ENCODE measurements at regions not wholly inside any gene's neighbourhood (a gene's known extent, or its start where the extent isn't known, plus 50 kb on each side); places are given as distances from the start of the nearest gene placed in this dataset.

GRCh38 chr7:153389261-153389660 lies 629.7 kb downstream of the ACTR3B start (continued):
- no peak for TF ChIP-seq ZC3H10 (CRISPR knock-in tag; IDR thresholded peaks at IDR 0.05)
- no peak for TF ChIP-seq PPARA (CRISPR knock-in tag; IDR thresholded peaks at IDR 0.05; ENCODE audit: borderline replicate concordance)
- no peak for TF ChIP-seq ZNF565 (CRISPR knock-in tag; conservative IDR thresholded peaks at IDR 0.05; ENCODE audit: low read depth)
- TF ChIP-seq OSR1 (CRISPR knock-in tag; IDR thresholded peaks at IDR 0.05) = no peak

- ATAC-seq = no peak
- TF ChIP-seq PPARA (CRISPR knock-in tag; IDR thresholded peaks at IDR 0.05; ENCODE audit: borderline replicate concordance) = no peak
These were observed 631.4 kb downstream of the ACTR3B start for GRCh38 chr7:153390955-153391354.

GRCh38 chr7:153392726-153393125 lies 633.2 kb downstream of the ACTR3B start:
- no peak for ATAC-seq

GRCh38 chr7:153393666-153394065 lies 634.1 kb downstream of the ACTR3B start:
- no peak for TF ChIP-seq ZFP30 (CRISPR knock-in tag; IDR thresholded peaks at IDR 0.05)
- TF ChIP-seq, protein P1, sequence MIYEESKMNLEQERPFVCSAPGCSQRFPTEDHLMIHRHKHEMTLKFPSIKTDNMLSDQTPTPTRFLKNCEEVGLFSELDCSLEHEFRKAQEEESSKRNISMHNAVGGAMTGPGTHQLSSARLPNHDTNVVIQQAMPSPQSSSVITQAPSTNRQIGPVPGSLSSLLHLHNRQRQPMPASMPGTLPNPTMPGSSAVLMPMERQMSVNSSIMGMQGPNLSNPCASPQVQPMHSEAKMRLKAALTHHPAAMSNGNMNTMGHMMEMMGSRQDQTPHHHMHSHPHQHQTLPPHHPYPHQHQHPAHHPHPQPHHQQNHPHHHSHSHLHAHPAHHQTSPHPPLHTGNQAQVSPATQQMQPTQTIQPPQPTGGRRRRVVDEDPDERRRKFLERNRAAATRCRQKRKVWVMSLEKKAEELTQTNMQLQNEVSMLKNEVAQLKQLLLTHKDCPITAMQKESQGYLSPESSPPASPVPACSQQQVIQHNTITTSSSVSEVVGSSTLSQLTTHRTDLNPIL (CRISPR knock-in tag; IDR thresholded peaks at IDR 0.05; ENCODE audit: low read depth) = no peak
- no peak for TF ChIP-seq PPARA (CRISPR knock-in tag; IDR thresholded peaks at IDR 0.05; ENCODE audit: borderline replicate concordance)
- TF ChIP-seq BACH2 (CRISPR knock-in tag; IDR thresholded peaks at IDR 0.05; ENCODE audit: borderline replicate concordance) = no peak
- TF ChIP-seq ZC3H10 (CRISPR knock-in tag; IDR thresholded peaks at IDR 0.05) = no peak
- no peak for ATAC-seq

More at GRCh38 chr7:153392726-153393125, 633.2 kb downstream of the ACTR3B start:
- TF ChIP-seq ARNTL (CRISPR knock-in tag; IDR thresholded peaks at IDR 0.05; ENCODE audit: borderline replicate concordance, low read depth) (no peak), ZFP3 (CRISPR knock-in tag; IDR thresholded peaks at IDR 0.05) (no peak), ZNF70 (CRISPR knock-in tag; IDR thresholded peaks at IDR 0.05) (no peak), RARB (CRISPR knock-in tag; IDR thresholded peaks at IDR 0.05) (no peak), TOX (CRISPR knock-in tag; IDR thresholded peaks at IDR 0.05; ENCODE audit: borderline replicate concordance) (no peak), PPARA (CRISPR knock-in tag; IDR thresholded peaks at IDR 0.05; ENCODE audit: borderline replicate concordance) (no peak), CSDC2 (CRISPR knock-in tag; IDR thresholded peaks at IDR 0.05) (no peak), ESRRG (CRISPR knock-in tag; IDR thresholded peaks at IDR 0.05) (no peak), ZC3H10 (CRISPR knock-in tag; IDR thresholded peaks at IDR 0.05) (no peak), SNAI2 (CRISPR knock-in tag; IDR thresholded peaks at IDR 0.05) (no peak), BACH2 (CRISPR knock-in tag; IDR thresholded peaks at IDR 0.05; ENCODE audit: borderline replicate concordance) (no peak), POU6F1 (CRISPR knock-in tag; IDR thresholded peaks at IDR 0.05; ENCODE audit: borderline replicate concordance, low read depth) (no peak), TCF4 (CRISPR knock-in tag; IDR thresholded peaks at IDR 0.05; ENCODE audit: borderline replicate concordance) (no peak)
- TF ChIP-seq, protein P1 (CRISPR knock-in tag; IDR thresholded peaks at IDR 0.05; ENCODE audit: low read depth) = no peak
- TF ChIP-seq, protein P2, sequence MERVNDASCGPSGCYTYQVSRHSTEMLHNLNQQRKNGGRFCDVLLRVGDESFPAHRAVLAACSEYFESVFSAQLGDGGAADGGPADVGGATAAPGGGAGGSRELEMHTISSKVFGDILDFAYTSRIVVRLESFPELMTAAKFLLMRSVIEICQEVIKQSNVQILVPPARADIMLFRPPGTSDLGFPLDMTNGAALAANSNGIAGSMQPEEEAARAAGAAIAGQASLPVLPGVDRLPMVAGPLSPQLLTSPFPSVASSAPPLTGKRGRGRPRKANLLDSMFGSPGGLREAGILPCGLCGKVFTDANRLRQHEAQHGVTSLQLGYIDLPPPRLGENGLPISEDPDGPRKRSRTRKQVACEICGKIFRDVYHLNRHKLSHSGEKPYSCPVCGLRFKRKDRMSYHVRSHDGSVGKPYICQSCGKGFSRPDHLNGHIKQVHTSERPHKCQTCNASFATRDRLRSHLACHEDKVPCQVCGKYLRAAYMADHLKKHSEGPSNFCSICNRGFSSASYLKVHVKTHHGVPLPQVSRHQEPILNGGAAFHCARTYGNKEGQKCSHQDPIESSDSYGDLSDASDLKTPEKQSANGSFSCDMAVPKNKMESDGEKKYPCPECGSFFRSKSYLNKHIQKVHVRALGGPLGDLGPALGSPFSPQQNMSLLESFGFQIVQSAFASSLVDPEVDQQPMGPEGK (CRISPR knock-in tag; IDR thresholded peaks at IDR 0.05; ENCODE audit: borderline replicate concordance) = no peak

GRCh38 chr7:153396475-153396874 lies 636.9 kb downstream of the ACTR3B start:
- TF ChIP-seq TCF4 (CRISPR knock-in tag; IDR thresholded peaks at IDR 0.05; ENCODE audit: borderline replicate concordance) = no peak
- TF ChIP-seq, protein P3, sequence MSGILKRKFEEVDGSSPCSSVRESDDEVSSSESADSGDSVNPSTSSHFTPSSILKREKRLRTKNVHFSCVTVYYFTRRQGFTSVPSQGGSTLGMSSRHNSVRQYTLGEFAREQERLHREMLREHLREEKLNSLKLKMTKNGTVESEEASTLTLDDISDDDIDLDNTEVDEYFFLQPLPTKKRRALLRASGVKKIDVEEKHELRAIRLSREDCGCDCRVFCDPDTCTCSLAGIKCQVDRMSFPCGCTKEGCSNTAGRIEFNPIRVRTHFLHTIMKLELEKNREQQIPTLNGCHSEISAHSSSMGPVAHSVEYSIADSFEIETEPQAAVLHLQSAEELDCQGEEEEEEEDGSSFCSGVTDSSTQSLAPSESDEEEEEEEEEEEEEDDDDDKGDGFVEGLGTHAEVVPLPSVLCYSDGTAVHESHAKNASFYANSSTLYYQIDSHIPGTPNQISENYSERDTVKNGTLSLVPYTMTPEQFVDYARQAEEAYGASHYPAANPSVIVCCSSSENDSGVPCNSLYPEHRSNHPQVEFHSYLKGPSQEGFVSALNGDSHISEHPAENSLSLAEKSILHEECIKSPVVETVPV (CRISPR knock-in tag; IDR thresholded peaks at IDR 0.05) = no peak
- TF ChIP-seq CSDC2 (CRISPR knock-in tag; IDR thresholded peaks at IDR 0.05) = no peak
- TF ChIP-seq ZFP30 (CRISPR knock-in tag; IDR thresholded peaks at IDR 0.05) = no peak
- no peak for TF ChIP-seq ARNTL (CRISPR knock-in tag; IDR thresholded peaks at IDR 0.05; ENCODE audit: borderline replicate concordance, low read depth)
- no peak for TF ChIP-seq ISL1 (CRISPR knock-in tag; IDR thresholded peaks at IDR 0.05)
- TF ChIP-seq, protein P1 (CRISPR knock-in tag; IDR thresholded peaks at IDR 0.05; ENCODE audit: low read depth) = no peak
- TF ChIP-seq ZFP3 (CRISPR knock-in tag; IDR thresholded peaks at IDR 0.05) = no peak
- no peak for TF ChIP-seq PPARA (CRISPR knock-in tag; IDR thresholded peaks at IDR 0.05; ENCODE audit: borderline replicate concordance)
- TF ChIP-seq TOX (CRISPR knock-in tag; IDR thresholded peaks at IDR 0.05; ENCODE audit: borderline replicate concordance) = no peak
- TF ChIP-seq BACH2 (CRISPR knock-in tag; IDR thresholded peaks at IDR 0.05; ENCODE audit: borderline replicate concordance) = no peak
- TF ChIP-seq, protein P2 (CRISPR knock-in tag; IDR thresholded peaks at IDR 0.05; ENCODE audit: borderline replicate concordance) = no peak
- ATAC-seq = no peak

All from SK-N-SH treated with all-trans-retinoic acid at 6 μM for 48 hours (cell line).